GM18519 (cell line): ENCODE measurements at regions not wholly inside any gene's neighbourhood (a gene's known extent, or its start where the extent isn't known, plus 50 kb on each side); places are given as distances from the start of the nearest gene placed in this dataset.
A peak's percentile ranks its signal among the peaks of the same experiment; 100 is the strongest.

Source experiments
- ATAC-seq: cut with Tn5 transposase; IDR thresholded peaks from one replicate; pipeline ENCODE4 v1.9.1; 2021; ENCODE audit warnings: mild to moderate bottlenecking, moderate library complexity; ENCODE audit not compliant: unreplicated experiment, low FRiP score

DNA sequence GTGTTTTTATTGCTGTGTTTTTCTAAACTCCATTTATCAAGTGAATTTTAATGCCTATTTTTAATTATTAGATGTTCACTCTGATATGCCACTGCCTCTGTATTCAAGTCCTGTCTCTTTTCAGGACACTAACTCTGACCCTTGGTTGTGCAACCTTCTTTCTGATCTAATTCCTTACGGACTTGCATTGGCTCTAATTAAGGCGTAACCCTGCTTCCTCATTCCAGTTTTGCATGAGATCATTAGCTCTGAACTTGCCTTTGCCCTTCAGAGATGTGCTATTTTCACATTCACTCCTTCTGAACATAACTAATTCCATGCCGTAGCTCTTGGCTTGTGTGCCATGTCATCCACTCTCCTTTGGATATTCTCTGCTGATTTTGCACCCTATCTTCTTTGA lies 162.5 kb upstream of the TMEFF2 start:
- ATAC-seq = no peak

DNA sequence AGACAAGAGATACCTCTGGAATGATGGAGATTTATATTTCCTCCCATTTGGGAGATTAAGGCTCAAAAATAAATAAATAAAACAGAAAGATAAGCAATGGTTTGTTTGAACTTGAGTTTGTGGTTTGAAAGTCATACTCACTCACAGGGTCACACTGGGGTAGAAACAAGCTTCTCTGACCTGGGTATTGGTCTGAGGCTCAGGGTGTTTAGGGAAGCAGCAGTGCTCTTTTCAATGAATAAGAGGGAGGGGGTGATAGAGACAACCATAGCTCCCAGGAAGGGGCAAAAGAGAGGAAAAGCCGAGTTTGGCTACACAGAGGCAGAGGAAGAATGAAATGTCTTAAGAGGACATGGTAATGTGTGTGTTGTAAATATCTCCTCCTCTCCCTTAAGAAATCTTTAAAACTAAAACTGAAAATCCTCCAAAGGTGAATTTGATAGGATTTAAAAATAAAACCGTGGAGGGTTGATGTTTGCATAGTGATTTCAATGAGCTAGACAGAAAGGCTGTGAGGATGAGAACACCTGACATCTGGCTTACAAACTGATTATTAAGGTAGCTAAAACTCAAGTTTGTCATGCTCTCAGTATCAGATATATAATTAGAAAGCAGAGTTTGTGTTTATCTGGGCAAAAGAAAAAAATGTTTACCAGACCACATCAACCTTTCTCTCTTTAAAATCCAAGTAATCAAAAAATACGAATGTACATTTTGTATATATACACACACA lies 159.9 kb upstream of the TMEFF2 start:
- no peak for ATAC-seq

- ATAC-seq = no peak
These were observed 152.8 kb upstream of the TMEFF2 start for GRCh38 chr2:192347542-192347941.

- no peak for ATAC-seq
These were observed 150.6 kb upstream of the TMEFF2 start for GRCh38 chr2:192345287-192345686.

- ATAC-seq = no peak
These were observed 138.9 kb upstream of the TMEFF2 start for GRCh38 chr2:192333642-192334041.

DNA sequence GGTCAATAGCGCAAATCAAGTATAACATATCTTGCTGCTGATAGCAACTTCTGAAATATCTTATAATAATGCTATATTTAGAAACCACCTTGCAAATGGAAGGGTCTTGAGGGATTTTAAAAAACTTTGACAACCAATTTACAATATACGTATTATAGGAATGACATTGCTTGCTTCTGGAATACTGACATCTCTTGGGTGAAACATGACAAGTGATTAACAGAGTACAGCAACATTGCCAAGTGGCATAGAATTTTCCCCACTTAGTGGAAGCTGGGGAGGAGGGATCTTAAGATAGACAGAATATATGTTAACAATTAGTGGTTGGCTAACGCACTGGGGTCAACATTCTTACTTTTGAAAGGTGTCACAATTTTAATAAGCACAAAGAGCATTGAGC lies 133.6 kb upstream of the TMEFF2 start:
- no peak for ATAC-seq

GRCh38 chr2:192327576-192327975 lies 132.8 kb upstream of the TMEFF2 start:
- ATAC-seq = peak; percentile 39

DNA sequence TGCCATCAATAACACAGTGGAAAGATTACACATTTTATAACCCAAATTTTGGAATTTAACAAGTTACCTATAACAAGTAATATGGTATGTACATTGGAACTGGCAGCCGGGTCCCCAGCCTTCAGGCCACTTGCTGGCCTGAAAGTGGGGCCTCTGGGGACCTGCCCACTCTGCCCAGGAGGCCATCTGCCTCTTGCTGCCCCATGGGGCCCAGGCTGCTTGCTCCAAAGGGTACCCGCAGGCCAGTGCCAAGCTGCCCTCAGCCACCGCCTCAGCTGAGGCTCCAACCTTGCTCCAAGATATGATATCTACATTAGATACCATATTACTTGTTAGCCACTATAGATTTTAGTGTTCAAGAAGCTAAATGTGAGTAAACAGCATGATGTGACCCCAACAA lies 120.8 kb upstream of the TMEFF2 start:
- ATAC-seq = no peak

- no peak for ATAC-seq
These were observed 120.2 kb upstream of the TMEFF2 start for GRCh38 chr2:192314800-192315481.

GRCh38 chr2:192313773-192314172 lies 119.0 kb upstream of the TMEFF2 start:
- no peak for ATAC-seq

DNA sequence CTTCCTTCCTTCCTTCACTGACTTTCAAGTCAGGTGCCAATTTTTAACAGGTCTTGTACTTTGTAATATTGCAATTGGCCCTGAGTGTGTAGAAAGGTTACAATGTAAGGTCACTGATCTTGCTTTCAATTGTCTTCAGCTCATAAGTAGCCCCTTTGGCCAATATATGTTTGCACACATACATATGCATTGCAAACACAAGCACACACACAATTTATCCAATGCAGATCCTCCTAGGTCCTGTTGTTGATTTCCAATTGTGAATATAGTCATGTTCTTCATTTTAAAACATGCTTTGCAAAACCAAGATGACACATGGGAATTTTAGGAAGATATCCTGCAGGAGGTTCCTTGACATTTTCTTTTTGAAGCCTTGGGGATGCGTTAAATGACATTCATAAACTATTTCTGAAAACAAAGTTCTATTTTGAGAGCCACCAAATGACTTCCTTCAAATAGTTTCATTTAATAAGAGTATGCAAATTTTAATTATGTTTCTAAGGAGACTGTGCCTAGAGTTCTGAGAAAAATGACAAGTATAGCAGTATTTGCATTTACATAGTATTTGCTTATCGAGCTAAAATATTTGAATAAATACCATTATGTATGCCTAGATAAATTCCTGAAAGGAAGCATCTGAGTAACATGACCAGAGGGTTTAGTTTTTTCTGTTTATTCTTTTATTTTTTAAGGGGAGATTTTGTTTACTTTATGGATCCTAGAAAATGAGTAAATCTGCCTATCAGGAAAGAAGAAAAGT lies 117.1 kb upstream of the TMEFF2 start:
- ATAC-seq = no peak

- no peak for ATAC-seq
These were observed 112.8 kb upstream of the TMEFF2 start for GRCh38 chr2:192307530-192307929.

- no peak for ATAC-seq
These were observed 103.9 kb upstream of the TMEFF2 start for GRCh38 chr2:192298664-192299063.

GRCh38 chr2:192292478-192292877 lies 97.7 kb upstream of the TMEFF2 start:
- no peak for ATAC-seq

GRCh38 chr2:192288295-192288694 lies 93.6 kb upstream of the TMEFF2 start:
- no peak for ATAC-seq

DNA sequence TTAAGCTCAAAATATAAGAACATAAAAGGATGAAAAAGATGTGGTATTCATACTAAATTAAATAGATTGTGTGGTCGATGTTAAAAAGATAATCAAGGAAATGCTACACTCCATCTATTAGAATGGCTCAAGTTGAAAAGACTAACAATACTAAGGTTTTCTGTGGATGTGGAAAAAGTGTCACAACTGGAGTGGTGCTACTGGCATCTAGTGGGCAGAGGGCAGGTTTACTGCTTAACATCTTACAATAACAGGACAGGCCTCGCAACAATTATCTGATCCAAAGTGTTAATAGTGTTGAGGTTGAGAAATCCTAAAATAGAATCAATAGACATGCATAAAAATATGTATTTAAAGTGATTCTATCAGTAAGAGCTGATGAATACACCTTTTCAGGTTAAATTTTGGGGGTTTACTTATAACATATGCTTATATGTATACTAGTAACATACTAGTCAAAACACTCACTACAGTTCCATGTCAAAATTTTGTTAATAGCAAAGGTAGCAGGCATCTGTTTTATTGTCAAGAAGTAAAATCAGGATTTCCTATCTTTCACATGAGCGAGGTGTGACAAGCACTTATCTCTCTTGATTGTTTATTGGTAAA lies 91.5 kb upstream of the TMEFF2 start:
- no peak for ATAC-seq

DNA sequence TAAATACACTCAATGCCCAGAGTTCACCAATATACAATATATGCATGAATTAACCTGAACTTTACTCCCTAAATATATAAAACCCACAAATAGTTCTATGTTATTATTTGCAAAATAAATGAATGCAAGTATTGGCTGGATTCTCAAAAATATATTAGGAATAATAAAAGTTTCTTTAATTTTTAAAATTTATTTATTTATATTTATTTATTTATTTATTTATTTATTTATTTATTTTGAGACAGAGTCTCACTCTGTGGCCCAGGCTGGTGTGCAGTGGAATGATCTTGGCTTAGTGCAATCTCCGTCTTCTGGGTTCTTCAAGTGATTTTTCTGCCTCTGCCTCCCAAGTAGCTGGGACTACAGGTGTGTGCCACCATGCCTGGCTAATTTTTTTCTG lies 88.7 kb upstream of the TMEFF2 start:
- no peak for ATAC-seq

- no peak for ATAC-seq
These were observed 84.0 kb upstream of the TMEFF2 start for GRCh38 chr2:192278701-192279100.

GRCh38 chr2:192277494-192278109 lies 82.9 kb upstream of the TMEFF2 start:
- no peak for ATAC-seq

- no peak for ATAC-seq
These were observed 80.9 kb upstream of the TMEFF2 start for GRCh38 chr2:192275632-192276031.

GRCh38 chr2:192267484-192267883 lies 72.8 kb upstream of the TMEFF2 start:
- ATAC-seq = no peak
